Neutrophil (primary cell): ENCODE measurements at regions not wholly inside any gene's neighbourhood (a gene's known extent, or its start where the extent isn't known, plus 50 kb on each side); places are given as distances from the start of the nearest gene placed in this dataset.

Experiments
- H3K27ac ChIP-seq: fragments of 200-600 bp; sonication (generic); 2 replicates; pipeline ENCODE4 v1.5.1; 2016; ENCODE audit warnings: mild to moderate bottlenecking, moderate library complexity
- H3K27me3 ChIP-seq: fragments of 200-600 bp; sonication (generic); 2 replicates; pipeline ENCODE4 v1.6.0; 2016; ENCODE audit warnings: mild to moderate bottlenecking
- H3K36me3 ChIP-seq: fragments of 200-600 bp; sonication (generic); 2 replicates; pipeline ENCODE4 v1.5.1; 2017
- H3K4me1 ChIP-seq, 2 experiments: fragments of 200-600 bp in 1 of 2; sonication (generic) in 1 of 2; 1 replicate in 1 of 2; 2 replicates in 1 of 2; pipeline versions ENCODE4 v1.5.1 to v1.6.1; 2013 to 2016; ENCODE audit warnings: low read depth in 1 of 2, low read length in 1 of 2, mild to moderate bottlenecking in 1 of 2, moderate library complexity in 1 of 2; ENCODE audit not compliant: control insufficient read depth in 1 of 2, insufficient read depth in 1 of 2
- H3K4me3 ChIP-seq, 2 experiments: fragments of 200-600 bp in 1 of 2; sonication (generic) in 1 of 2; 1 replicate in 1 of 2; 2 replicates in 1 of 2; pipeline ENCODE4 v1.5.1; 2013 to 2016; ENCODE audit warnings: low read depth in 1 of 2, low read length in 1 of 2, mild to moderate bottlenecking in 1 of 2, moderate library complexity in 1 of 2
- H3K9me3 ChIP-seq: fragments of 200-600 bp; sonication (generic); 2 replicates; pipeline ENCODE4 v1.5.1; 2016
- CTCF ChIP-seq: fragments of 200-600 bp; sonication (generic); IDR thresholded peaks from 2 replicates; pipeline ENCODE4 v1.5.1; 2016; ENCODE audit warnings: antibody characterized with exemption

- Histone ChIP-seq H3K36me3 (no peaks in the 10 kb centered on the region), H3K9me3 (no peaks in the 10 kb centered on the region), H3K27ac (no peak overlapping the region), H3K4me1 (no peaks in the 10 kb centered on the region), H3K4me3 (no peak overlapping the region), H3K27me3 (no peaks in the 10 kb centered on the region)
- no peak for TF ChIP-seq CTCF
These were observed 402.9 kb upstream of the ATP11B start for GRCh38 chr3:182390421-182390820.

- Histone ChIP-seq H3K9me3 (no peaks in the 10 kb centered on the region), H3K4me3 (no peak overlapping the region), H3K27me3 (no peaks in the 10 kb centered on the region), H3K4me1 (no peaks in the 10 kb centered on the region), H3K27ac (no peak overlapping the region), H3K36me3 (no peaks in the 10 kb centered on the region)
- TF ChIP-seq CTCF = no peak
These were observed 400.9 kb upstream of the ATP11B start for GRCh38 chr3:182392182-182392937.

- no peaks in the 10 kb centered on the region for H3K4me1 ChIP-seq
- TF ChIP-seq CTCF = no peak
- H3K27ac ChIP-seq = no peak overlapping the region
- no peaks in the 10 kb centered on the region for H3K9me3 ChIP-seq
- H3K4me3 ChIP-seq = no peak overlapping the region
- H3K36me3 ChIP-seq = no peaks in the 10 kb centered on the region
- no peaks in the 10 kb centered on the region for H3K27me3 ChIP-seq
These were observed 400.2 kb upstream of the ATP11B start for GRCh38 chr3:182393151-182393550.

- H3K9me3 ChIP-seq = no peaks in the 10 kb centered on the region
- no peak overlapping the region for H3K27ac ChIP-seq
- no peak overlapping the region for H3K4me3 ChIP-seq
- H3K36me3 ChIP-seq = no peaks in the 10 kb centered on the region
- no peaks in the 10 kb centered on the region for H3K27me3 ChIP-seq
- TF ChIP-seq CTCF = no peak
- H3K4me1 ChIP-seq = no peaks in the 10 kb centered on the region
These were observed 399.4 kb upstream of the ATP11B start for GRCh38 chr3:182393830-182394367.

- H3K4me1 ChIP-seq = no peaks in the 10 kb centered on the region
- no peaks in the 10 kb centered on the region for H3K9me3 ChIP-seq
- H3K27me3 ChIP-seq = no peaks in the 10 kb centered on the region
- H3K27ac ChIP-seq = no peak overlapping the region
- no peaks in the 10 kb centered on the region for H3K36me3 ChIP-seq
- no peak overlapping the region for H3K4me3 ChIP-seq
- TF ChIP-seq CTCF = no peak
These were observed 396.1 kb upstream of the ATP11B start for GRCh38 chr3:182397164-182397563.
